HL-60 (cell line): ENCODE measurements at regions not wholly inside any gene's neighbourhood (a gene's known extent, or its start where the extent isn't known, plus 50 kb on each side); places are given as distances from the start of the nearest gene placed in this dataset.

ENCODE experiments used
- DNase-seq, 2 experiments: peaks; one replicate each; pipeline ENCODE4 v3.0.0-alpha.2; 2010 to 2020; ENCODE audit warnings: low read depth in 1 of 2, low spot score in 1 of 2
- H3K27ac ChIP-seq: fragments of 250-450 bp; sonication (Bioruptor Pico); replicated peaks from 2 replicates; pipeline ENCODE4 v1.5.1; 2020; ENCODE audit warnings: mild to moderate bottlenecking, moderate library complexity
- H3K27me3 ChIP-seq: fragments of 250-450 bp; sonication (Bioruptor Pico); 2 replicates; pipeline ENCODE4 v1.5.1; 2021; ENCODE audit warnings: mild to moderate bottlenecking, moderate library complexity; ENCODE audit not compliant: insufficient read depth, poor library complexity, severe bottlenecking
- H3K4me3 ChIP-seq: replicated peaks from 2 replicates; pipeline ENCODE4 v1.5.1; 2011; ENCODE audit warnings: mild to moderate bottlenecking, control low read depth, low read length; ENCODE audit not compliant: insufficient read depth
- GABPA ChIP-seq: IDR thresholded peaks from 2 replicates; pipeline ENCODE4 v1.6.1; 2012; ENCODE audit warnings: low read depth
- POLR2AphosphoS5 ChIP-seq: IDR thresholded peaks from 2 replicates; pipeline ENCODE4 v1.6.1; 2012; ENCODE audit warnings: low read depth
- SPI1 ChIP-seq: IDR thresholded peaks from 2 replicates; pipeline ENCODE4 v1.6.1; 2012; ENCODE audit warnings: low read depth, mild to moderate bottlenecking, borderline replicate concordance
- TF ChIP-seq, protein P1 (sequence below): IDR thresholded peaks from 2 replicates; pipeline ENCODE4 v1.6.1; 2012; ENCODE audit warnings: low read depth; ENCODE audit not compliant: insufficient replicate concordance
- TF ChIP-seq, protein P2 (sequence below): IDR thresholded peaks from one replicate; pipeline ENCODE4 v1.5.1; 2011; ENCODE audit warnings: low read length, control low read depth, inconsistent platforms; ENCODE audit not compliant: insufficient read depth

DNA sequence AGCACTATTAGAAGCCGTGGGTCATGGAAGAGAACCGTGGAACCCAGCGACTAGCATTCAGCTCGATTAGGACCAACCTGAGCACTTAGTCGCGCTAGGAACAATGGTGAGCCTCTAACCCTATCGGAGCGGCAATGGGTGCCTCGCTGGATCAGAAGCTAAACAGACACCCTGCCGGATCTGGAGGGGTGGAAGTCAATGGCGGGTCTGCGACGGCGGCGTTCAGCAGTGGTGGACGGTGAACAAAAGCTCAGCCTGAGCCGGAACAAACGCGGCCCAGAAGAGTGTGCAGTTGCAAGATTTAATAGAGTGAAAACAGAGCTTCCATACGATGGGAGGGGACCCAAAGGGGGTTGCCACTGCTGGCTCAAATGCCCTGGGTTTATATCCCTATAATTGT, 391.8 kb upstream of the DDI1 start:
- H3K27me3 ChIP-seq = no peaks in the 10 kb centered on the region
- TF ChIP-seq POLR2AphosphoS5 = no peak
- no peak overlapping the region for H3K4me3 ChIP-seq
- DNase-seq = no peak
- no peak overlapping the region for H3K27ac ChIP-seq

DNA sequence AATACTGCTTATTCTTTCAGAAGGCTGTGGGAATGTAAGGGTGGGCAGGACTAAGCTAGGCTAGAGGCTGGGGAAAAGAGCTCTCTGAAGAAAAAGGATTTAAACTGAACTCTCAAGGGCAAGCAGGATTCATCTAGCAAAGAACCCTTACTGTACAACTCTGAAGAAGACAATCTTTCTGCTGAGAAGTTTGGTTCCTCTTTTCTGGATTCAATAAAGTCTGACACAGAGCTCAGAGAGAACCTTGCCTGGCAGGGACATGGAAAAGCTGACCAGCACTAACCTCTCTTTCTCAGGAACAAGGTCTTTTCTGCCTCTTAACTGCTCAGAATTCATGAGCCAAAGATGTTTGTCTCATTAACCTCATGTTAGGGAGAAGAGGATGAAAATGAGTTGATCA, 388.4 kb upstream of the DDI1 start:
- Histone ChIP-seq H3K4me3 (no peak overlapping the region), H3K27me3 (no peaks in the 10 kb centered on the region), H3K27ac (no peak overlapping the region)
- TF ChIP-seq, protein P1, sequence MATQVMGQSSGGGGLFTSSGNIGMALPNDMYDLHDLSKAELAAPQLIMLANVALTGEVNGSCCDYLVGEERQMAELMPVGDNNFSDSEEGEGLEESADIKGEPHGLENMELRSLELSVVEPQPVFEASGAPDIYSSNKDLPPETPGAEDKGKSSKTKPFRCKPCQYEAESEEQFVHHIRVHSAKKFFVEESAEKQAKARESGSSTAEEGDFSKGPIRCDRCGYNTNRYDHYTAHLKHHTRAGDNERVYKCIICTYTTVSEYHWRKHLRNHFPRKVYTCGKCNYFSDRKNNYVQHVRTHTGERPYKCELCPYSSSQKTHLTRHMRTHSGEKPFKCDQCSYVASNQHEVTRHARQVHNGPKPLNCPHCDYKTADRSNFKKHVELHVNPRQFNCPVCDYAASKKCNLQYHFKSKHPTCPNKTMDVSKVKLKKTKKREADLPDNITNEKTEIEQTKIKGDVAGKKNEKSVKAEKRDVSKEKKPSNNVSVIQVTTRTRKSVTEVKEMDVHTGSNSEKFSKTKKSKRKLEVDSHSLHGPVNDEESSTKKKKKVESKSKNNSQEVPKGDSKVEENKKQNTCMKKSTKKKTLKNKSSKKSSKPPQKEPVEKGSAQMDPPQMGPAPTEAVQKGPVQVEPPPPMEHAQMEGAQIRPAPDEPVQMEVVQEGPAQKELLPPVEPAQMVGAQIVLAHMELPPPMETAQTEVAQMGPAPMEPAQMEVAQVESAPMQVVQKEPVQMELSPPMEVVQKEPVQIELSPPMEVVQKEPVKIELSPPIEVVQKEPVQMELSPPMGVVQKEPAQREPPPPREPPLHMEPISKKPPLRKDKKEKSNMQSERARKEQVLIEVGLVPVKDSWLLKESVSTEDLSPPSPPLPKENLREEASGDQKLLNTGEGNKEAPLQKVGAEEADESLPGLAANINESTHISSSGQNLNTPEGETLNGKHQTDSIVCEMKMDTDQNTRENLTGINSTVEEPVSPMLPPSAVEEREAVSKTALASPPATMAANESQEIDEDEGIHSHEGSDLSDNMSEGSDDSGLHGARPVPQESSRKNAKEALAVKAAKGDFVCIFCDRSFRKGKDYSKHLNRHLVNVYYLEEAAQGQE = no peak
- TF ChIP-seq GABPA = no peak
- no peak for TF ChIP-seq SPI1
- TF ChIP-seq POLR2AphosphoS5 = no peak
- TF ChIP-seq, protein P2, sequence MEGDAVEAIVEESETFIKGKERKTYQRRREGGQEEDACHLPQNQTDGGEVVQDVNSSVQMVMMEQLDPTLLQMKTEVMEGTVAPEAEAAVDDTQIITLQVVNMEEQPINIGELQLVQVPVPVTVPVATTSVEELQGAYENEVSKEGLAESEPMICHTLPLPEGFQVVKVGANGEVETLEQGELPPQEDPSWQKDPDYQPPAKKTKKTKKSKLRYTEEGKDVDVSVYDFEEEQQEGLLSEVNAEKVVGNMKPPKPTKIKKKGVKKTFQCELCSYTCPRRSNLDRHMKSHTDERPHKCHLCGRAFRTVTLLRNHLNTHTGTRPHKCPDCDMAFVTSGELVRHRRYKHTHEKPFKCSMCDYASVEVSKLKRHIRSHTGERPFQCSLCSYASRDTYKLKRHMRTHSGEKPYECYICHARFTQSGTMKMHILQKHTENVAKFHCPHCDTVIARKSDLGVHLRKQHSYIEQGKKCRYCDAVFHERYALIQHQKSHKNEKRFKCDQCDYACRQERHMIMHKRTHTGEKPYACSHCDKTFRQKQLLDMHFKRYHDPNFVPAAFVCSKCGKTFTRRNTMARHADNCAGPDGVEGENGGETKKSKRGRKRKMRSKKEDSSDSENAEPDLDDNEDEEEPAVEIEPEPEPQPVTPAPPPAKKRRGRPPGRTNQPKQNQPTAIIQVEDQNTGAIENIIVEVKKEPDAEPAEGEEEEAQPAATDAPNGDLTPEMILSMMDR = no peak
- no peak for DNase-seq

DNA sequence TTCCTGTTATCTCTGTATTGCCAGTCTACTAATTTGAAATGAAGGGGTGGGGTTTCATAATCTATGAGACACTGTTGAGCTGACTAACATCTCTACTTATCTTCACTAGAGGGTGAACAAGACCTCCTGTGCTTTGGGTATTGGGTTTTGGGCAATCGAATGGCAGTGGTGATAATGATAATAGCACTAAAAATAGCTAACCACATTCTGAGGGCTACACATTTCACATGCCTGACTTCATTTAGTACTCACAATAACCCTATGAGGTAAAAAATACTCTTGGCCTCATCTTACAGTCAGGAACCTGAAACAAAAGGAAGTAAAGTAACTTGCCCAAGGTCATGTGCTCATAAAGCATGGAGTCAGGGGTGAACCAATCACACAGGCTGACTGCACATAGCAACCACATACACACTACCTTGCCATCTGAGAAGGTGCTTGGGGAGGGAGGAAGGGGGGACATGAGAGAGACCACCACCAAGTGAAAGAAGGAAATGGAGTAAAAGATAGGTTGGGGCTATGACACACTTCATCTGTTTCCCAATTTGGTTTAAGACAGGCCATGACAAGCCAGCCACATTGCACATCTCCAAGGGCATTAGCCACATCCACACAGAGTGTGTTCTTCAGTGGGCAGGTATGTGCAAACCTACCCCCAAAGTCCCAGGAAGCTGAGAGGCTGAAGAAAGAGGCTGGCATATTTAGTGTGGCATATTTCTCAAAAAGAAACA, 387.6 kb upstream of the DDI1 start:
- no peak overlapping the region for H3K27ac ChIP-seq
- TF ChIP-seq, protein P1 = no peak
- no peak for TF ChIP-seq POLR2AphosphoS5
- no peak for TF ChIP-seq GABPA
- TF ChIP-seq SPI1 = no peak
- no peaks in the 10 kb centered on the region for H3K27me3 ChIP-seq
- no peak for DNase-seq
- H3K4me3 ChIP-seq = no peak overlapping the region

DNA sequence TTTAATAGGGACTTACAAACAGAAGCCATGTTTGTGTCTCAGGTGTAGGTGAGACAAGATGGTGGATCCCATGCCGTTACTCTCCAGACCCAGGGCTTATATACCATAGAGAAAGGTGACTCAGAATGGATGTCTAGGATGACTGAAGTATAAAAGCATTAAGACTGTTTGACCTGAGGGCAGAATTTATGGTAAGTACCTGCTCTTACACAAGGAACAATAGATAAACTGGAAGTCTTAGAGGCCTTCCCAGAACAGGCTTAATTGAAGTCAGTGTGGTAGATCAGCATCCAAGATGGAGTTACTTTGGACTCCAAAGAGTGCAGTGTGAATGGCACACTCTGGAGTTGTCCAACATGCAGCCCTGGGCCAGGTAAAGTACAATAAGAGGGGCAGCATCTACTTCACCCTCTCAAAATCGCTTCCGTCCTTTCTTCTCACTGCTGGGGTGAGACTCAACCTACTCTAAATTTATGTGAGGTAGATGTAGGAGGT, 387.0 kb upstream of the DDI1 start:
- DNase-seq = no peak
- Histone ChIP-seq H3K27ac (no peak overlapping the region), H3K4me3 (no peak overlapping the region), H3K27me3 (no peaks in the 10 kb centered on the region)
- TF ChIP-seq, protein P1 = no peak
- TF ChIP-seq, protein P2 = no peak
- TF ChIP-seq POLR2AphosphoS5 (no peak), SPI1 (no peak), GABPA (no peak)
